DND-41 (cell line): ENCODE measurements at regions not wholly inside any gene's neighbourhood (a gene's known extent, or its start where the extent isn't known, plus 50 kb on each side); places are given as distances from the start of the nearest gene placed in this dataset.

Source experiments
- ATAC-seq: fragments of 200-7000 bp; cut with Tn5 transposase; 3 replicates; pipeline ENCODE4 v1.9.1; 2021; ENCODE audit warnings: low read depth; ENCODE audit not compliant: insufficient read depth
- DNase-seq: peaks from one replicate; pipeline ENCODE4 v3.0.0-alpha.2; 2020
- H2AFZ ChIP-seq: 2 replicates; pipeline ENCODE4 v1.6.0; 2012; ENCODE audit warnings: low read depth, low read length
- H3K27ac ChIP-seq: 2 replicates; pipeline ENCODE4 v1.5.1; 2012; ENCODE audit warnings: low read length, inconsistent platforms
- H3K27me3 ChIP-seq: fragments of 200-600 bp; sonication (generic); 2 replicates; pipeline ENCODE4 v1.6.0; 2012; ENCODE audit warnings: low read length, mild to moderate bottlenecking, inconsistent platforms; ENCODE audit not compliant: insufficient read depth, poor library complexity
- H3K36me3 ChIP-seq: 2 replicates; pipeline ENCODE4 v1.5.1; 2012; ENCODE audit warnings: low read length, inconsistent platforms; ENCODE audit not compliant: insufficient read depth
- H3K4me1 ChIP-seq: 2 replicates; pipeline ENCODE4 v1.5.1; 2012; ENCODE audit warnings: mild to moderate bottlenecking, low read length; ENCODE audit not compliant: insufficient read depth
- H3K4me2 ChIP-seq: 2 replicates; pipeline ENCODE4 v1.6.0; 2012; ENCODE audit warnings: mild to moderate bottlenecking, moderate library complexity, low read length, inconsistent platforms; ENCODE audit not compliant: insufficient read depth
- H3K4me3 ChIP-seq, 2 experiments: fragments of 200-600 bp in 1 of 2; shearing (Covaris generic) in 1 of 2; 2 replicates each; pipeline ENCODE4 v1.5.1; 2012 to 2016; ENCODE audit warnings: inconsistent platforms in 2 of 2, low read length in 2 of 2, mild to moderate bottlenecking in 2 of 2, low read depth in 1 of 2, moderate library complexity in 1 of 2
- H3K79me2 ChIP-seq: 2 replicates; pipeline ENCODE4 v1.6.0; 2012; ENCODE audit warnings: low read length, inconsistent platforms; ENCODE audit not compliant: insufficient read depth
- H3K9ac ChIP-seq: 2 replicates; pipeline ENCODE4 v1.6.0; 2012; ENCODE audit warnings: low read depth, mild to moderate bottlenecking, inconsistent platforms, low read length, moderate library complexity
- H3K9me3 ChIP-seq: 2 replicates; pipeline ENCODE4 v1.5.1; 2012; ENCODE audit warnings: low read length, moderate library complexity, mild to moderate bottlenecking, inconsistent platforms; ENCODE audit not compliant: insufficient read depth, severe bottlenecking
- H4K20me1 ChIP-seq: 2 replicates; pipeline ENCODE4 v1.6.0; 2012; ENCODE audit warnings: low read length; ENCODE audit not compliant: insufficient read depth
- EZH2 ChIP-seq: IDR thresholded peaks from 3 replicates; pipeline ENCODE4 v1.6.1; 2012; ENCODE audit warnings: borderline replicate concordance, low read depth, mild to moderate bottlenecking, moderate library complexity, low read length, inconsistent platforms; ENCODE audit not compliant: severe bottlenecking
- TF ChIP-seq, protein P1 (sequence below): IDR thresholded peaks from 2 replicates; pipeline ENCODE4 v1.5.1; 2012; ENCODE audit warnings: borderline replicate concordance, low read length, moderate library complexity, mild to moderate bottlenecking; ENCODE audit not compliant: poor library complexity, severe bottlenecking; ENCODE audit errors: extremely low read depth

DNA sequence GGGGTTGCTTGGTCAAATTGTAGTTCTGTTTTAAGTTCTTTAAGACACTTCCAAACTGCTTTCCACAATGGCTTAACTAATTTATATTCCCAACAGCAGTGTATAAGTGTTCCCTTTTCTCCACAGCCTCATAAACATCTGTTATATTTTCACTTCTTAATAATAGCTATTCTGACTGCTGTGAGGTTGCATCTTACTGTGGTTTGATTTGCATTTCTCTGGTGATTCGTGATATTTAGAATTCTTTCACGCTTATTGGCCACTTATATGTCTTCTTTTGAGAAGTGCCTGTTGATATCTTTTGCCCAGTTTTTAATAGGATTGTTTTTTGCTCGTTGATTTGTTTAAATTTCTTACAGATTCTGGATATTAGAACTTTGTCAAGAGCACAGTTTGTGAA, 278.6 kb upstream of the ITM2A start:
- H3K27ac ChIP-seq: no peak overlapping the region
- no peak for DNase-seq
- no peak overlapping the region for H3K9ac ChIP-seq
- H3K36me3 ChIP-seq: no peaks in the 10 kb centered on the region
- no peak overlapping the region for H3K4me2 ChIP-seq
- H3K27me3 ChIP-seq: no peaks in the 10 kb centered on the region
- H3K4me1 ChIP-seq: no peaks in the 10 kb centered on the region
- H4K20me1 ChIP-seq: no peaks in the 10 kb centered on the region
- ATAC-seq: no peak
- H3K4me3 ChIP-seq: no peak overlapping the region
- no peaks in the 10 kb centered on the region for H3K9me3 ChIP-seq
- TF ChIP-seq, protein P1, sequence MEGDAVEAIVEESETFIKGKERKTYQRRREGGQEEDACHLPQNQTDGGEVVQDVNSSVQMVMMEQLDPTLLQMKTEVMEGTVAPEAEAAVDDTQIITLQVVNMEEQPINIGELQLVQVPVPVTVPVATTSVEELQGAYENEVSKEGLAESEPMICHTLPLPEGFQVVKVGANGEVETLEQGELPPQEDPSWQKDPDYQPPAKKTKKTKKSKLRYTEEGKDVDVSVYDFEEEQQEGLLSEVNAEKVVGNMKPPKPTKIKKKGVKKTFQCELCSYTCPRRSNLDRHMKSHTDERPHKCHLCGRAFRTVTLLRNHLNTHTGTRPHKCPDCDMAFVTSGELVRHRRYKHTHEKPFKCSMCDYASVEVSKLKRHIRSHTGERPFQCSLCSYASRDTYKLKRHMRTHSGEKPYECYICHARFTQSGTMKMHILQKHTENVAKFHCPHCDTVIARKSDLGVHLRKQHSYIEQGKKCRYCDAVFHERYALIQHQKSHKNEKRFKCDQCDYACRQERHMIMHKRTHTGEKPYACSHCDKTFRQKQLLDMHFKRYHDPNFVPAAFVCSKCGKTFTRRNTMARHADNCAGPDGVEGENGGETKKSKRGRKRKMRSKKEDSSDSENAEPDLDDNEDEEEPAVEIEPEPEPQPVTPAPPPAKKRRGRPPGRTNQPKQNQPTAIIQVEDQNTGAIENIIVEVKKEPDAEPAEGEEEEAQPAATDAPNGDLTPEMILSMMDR: no peak
- TF ChIP-seq EZH2: no peak
- no peak overlapping the region for H2AFZ ChIP-seq
- no peaks in the 10 kb centered on the region for H3K79me2 ChIP-seq

DNA sequence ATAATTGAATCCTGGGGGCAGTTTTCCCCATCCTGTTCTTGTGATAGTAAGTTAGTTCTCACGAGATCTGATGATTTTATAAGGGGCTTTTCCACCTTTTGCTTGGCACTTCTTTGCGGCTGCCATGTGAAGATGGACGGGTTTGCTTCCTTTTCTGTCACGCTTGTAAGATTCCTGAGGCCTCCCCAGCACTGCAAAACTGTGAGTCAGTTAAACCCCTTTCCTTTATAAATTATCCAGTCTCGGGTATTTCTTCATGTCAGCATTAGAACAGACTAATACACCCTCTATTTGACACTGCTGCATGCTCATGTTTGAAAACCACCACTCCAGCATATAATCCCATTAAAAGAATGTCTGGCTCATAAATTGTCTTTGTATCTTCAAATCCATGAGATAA, 264.4 kb upstream of the ITM2A start:
- H3K9ac ChIP-seq: no peak overlapping the region
- TF ChIP-seq, protein P1: no peak
- TF ChIP-seq EZH2: no peak
- ATAC-seq: no peak
- H4K20me1 ChIP-seq: no peaks in the 10 kb centered on the region
- no peak overlapping the region for H2AFZ ChIP-seq
- H3K4me2 ChIP-seq: no peak overlapping the region
- H3K79me2 ChIP-seq: no peaks in the 10 kb centered on the region
- H3K27me3 ChIP-seq: no peaks in the 10 kb centered on the region
- H3K36me3 ChIP-seq: no peaks in the 10 kb centered on the region
- H3K4me3 ChIP-seq: no peak overlapping the region
- no peaks in the 10 kb centered on the region for H3K9me3 ChIP-seq
- H3K27ac ChIP-seq: no peak overlapping the region
- H3K4me1 ChIP-seq: no peaks in the 10 kb centered on the region
- DNase-seq: no peak

DNA sequence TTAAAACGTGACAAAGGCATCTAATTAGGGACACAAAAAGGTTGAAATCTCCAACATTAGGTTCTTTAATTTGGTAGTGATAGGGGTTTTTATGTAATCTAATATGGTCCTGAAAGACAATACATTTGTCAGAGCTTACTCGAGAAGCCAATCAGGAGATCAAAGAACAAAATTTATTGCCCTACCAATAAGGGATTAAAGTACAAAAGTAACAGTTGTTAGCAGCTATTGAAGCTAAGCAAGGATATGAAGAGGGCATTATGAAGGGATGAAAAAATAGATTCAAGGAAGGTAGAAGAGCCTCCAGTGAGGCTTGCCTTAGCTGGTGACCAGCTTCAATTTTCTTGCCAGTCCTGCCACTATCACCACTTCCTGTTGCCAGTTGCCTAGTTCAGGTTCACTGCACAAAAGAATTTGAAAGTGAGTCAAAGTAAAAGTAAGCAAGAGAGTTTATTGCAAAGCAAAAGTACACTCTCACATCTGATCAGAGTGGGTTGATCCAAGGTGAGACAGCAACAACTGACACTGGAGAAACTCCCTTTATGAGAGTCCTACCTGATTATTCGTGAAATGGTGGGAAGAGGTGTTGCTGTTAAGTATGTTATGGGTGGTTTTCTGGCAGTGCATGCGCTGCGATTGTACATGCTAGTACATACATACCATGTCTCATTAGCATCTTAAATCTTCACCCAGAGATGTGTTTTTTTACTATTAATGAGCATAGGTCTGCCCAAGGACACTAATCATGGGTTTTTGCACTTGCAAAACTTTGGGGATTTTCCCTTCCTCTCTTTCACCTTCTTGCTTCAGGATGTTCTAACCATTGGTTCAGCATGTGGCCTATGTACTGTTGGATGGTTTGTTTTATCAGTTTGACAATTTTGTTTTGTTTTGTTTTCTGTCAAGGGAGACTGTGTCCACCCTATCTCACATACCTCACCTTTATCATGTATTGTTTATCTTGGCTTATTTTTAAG, 263.2 kb upstream of the ITM2A start:
- Histone ChIP-seq H3K27me3 (no peaks in the 10 kb centered on the region), H3K36me3 (no peaks in the 10 kb centered on the region), H4K20me1 (no peaks in the 10 kb centered on the region), H3K27ac (no peak overlapping the region), H2AFZ (no peak overlapping the region), H3K4me1 (no peaks in the 10 kb centered on the region), H3K4me3 (no peak overlapping the region), H3K79me2 (no peaks in the 10 kb centered on the region), H3K9me3 (no peaks in the 10 kb centered on the region), H3K9ac (no peak overlapping the region), H3K4me2 (no peak overlapping the region)
- DNase-seq: peak; percentile 4
- ATAC-seq: peak; percentile 50
- TF ChIP-seq, protein P1: no peak
- no peak for TF ChIP-seq EZH2
